HPDE6-E6E7 (cell line): ENCODE measurements at regions not wholly inside any gene's neighbourhood (a gene's known extent, or its start where the extent isn't known, plus 50 kb on each side); places are given as distances from the start of the nearest gene placed in this dataset.
"Not testable (repeated sequence)": the region's sequence is repeated elsewhere in the genome, so short reads cannot be mapped to it uniquely, and the experiment has no call there.

Experiments used
- DNase-seq: peaks from one replicate; pipeline ENCODE4 v3.0.0; 2011; ENCODE audit warnings: missing footprints; ENCODE audit errors: extremely low spot score

GRCh38 chr5:63121471-63121870, 542.9 kb downstream of the LRRC70 start:
- DNase-seq = no peak

- no peak for DNase-seq
Measured at GRCh38 chr5:63118221-63118620, 539.6 kb downstream of the LRRC70 start.

GRCh38 chr5:63111891-63112290, 533.3 kb downstream of the LRRC70 start:
- DNase-seq = no peak

- DNase-seq = no peak
Measured at GRCh38 chr5:63101870-63102269, 523.3 kb downstream of the LRRC70 start.

GRCh38 chr5:63097286-63097685, 518.7 kb downstream of the LRRC70 start:
- DNase-seq = no peak

GRCh38 chr5:63094730-63095129, 516.1 kb downstream of the LRRC70 start:
- DNase-seq = no peak

- no peak for DNase-seq
Measured at GRCh38 chr5:63089147-63089546, 510.5 kb downstream of the LRRC70 start.

GRCh38 chr5:63085561-63085960, 506.9 kb downstream of the LRRC70 start:
- DNase-seq = no peak

- not testable (repeated sequence) for DNase-seq
Measured at GRCh38 chr5:63083689-63084088, 505.1 kb downstream of the LRRC70 start.

GRCh38 chr5:63081402-63081801, 502.8 kb downstream of the LRRC70 start:
- no peak for DNase-seq

- DNase-seq = no peak
Measured at GRCh38 chr5:63070001-63070400, 491.4 kb downstream of the LRRC70 start.

- no peak for DNase-seq
Measured at GRCh38 chr5:63055421-63055820, 476.8 kb downstream of the LRRC70 start.

GRCh38 chr5:63053019-63053638, 474.5 kb downstream of the LRRC70 start:
- DNase-seq = no peak

- no peak for DNase-seq
Measured at GRCh38 chr5:63050916-63051315, 472.3 kb downstream of the LRRC70 start.

GRCh38 chr5:63049935-63050334, 471.3 kb downstream of the LRRC70 start:
- DNase-seq = no peak

GRCh38 chr5:63043792-63044191, 465.2 kb downstream of the LRRC70 start:
- no peak for DNase-seq

GRCh38 chr5:63032343-63032742, 453.7 kb downstream of the LRRC70 start:
- no peak for DNase-seq

GRCh38 chr5:63029891-63030290, 451.3 kb downstream of the LRRC70 start:
- DNase-seq = no peak

- DNase-seq = no peak
Measured at GRCh38 chr5:63025679-63026078, 447.1 kb downstream of the LRRC70 start.

- no peak for DNase-seq
Measured at GRCh38 chr5:63022403-63022802, 443.8 kb downstream of the LRRC70 start.

- DNase-seq = no peak
Measured at GRCh38 chr5:63011158-63011557, 432.5 kb downstream of the LRRC70 start.

GRCh38 chr5:63008195-63008594, 429.6 kb downstream of the LRRC70 start:
- DNase-seq = no peak

GRCh38 chr5:62994842-62995241, 416.2 kb downstream of the LRRC70 start:
- not testable (repeated sequence) for DNase-seq

- no peak for DNase-seq
Measured at GRCh38 chr5:62985749-62986148, 407.1 kb downstream of the LRRC70 start.
